ENCODE measurements at regions not wholly inside any gene's neighbourhood (a gene's known extent, or its start where the extent isn't known, plus 50 kb on each side); places are given as distances from the start of the nearest gene placed in this dataset.

DNA sequence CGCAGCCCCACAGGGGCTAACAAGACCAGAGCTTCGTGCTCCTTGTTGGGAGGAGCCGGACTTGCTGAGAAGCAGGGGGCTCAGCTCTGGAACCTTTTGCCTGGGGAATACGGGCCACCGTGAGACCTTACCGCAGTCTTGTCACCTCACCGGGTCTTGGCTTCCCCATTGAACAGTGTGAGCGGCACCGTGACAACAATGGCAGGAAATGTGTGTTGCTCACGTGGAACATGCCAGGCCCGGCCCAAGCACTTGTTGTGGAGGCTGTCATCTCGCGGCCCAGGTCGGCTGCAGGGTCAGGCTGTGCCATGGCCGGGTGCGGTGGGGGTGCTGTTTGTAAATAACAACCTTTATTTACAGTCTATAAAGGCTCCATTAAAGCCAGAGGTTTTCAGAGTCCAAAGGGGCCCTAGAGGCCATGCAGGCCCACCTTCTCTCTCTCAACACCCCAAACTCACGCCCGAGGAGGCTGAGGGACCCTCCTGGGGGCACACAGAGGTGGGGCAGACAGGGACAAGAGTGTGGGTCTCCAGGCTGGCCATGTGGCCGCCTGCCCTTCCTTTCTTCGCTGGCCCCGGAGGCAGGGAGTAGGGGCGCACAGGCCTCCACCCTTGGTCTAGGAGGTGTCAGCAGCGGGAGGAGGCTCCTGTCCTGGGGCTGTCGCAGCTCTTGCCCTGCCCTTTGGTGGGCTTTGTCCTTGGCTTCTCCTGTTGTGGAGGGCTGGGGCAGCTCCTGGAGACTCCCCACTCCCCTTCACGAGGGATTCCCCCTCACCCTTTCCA lies 79.7 kb downstream of the TSPAN17 start:
- TF ChIP-seq POLR2AphosphoS5 (IDR thresholded peaks at IDR 0.05) = no peak
- TF ChIP-seq, protein P1, sequence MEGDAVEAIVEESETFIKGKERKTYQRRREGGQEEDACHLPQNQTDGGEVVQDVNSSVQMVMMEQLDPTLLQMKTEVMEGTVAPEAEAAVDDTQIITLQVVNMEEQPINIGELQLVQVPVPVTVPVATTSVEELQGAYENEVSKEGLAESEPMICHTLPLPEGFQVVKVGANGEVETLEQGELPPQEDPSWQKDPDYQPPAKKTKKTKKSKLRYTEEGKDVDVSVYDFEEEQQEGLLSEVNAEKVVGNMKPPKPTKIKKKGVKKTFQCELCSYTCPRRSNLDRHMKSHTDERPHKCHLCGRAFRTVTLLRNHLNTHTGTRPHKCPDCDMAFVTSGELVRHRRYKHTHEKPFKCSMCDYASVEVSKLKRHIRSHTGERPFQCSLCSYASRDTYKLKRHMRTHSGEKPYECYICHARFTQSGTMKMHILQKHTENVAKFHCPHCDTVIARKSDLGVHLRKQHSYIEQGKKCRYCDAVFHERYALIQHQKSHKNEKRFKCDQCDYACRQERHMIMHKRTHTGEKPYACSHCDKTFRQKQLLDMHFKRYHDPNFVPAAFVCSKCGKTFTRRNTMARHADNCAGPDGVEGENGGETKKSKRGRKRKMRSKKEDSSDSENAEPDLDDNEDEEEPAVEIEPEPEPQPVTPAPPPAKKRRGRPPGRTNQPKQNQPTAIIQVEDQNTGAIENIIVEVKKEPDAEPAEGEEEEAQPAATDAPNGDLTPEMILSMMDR (IDR thresholded peaks at IDR 0.05) = no peak
- no peak for TF ChIP-seq POLR2A (IDR thresholded peaks at IDR 0.05; ENCODE audit: low read depth)
- no peak for TF ChIP-seq EP300 (IDR thresholded peaks at IDR 0.05)

Data from esophagus muscularis mucosa (tissue), 4 donors.